ENCODE measurements at regions not wholly inside any gene's neighbourhood (a gene's known extent, or its start where the extent isn't known, plus 50 kb on each side); places are given as distances from the start of the nearest gene placed in this dataset.

- Histone ChIP-seq H3K79me2 (ENCODE audit: insufficient read depth, low read length) (no peaks in the 10 kb centered on the region), H4K20me1 (ENCODE audit: insufficient read depth, low read length) (no peaks in the 10 kb centered on the region), H3K27ac (ENCODE audit: low read depth in 1 of 2, low read length in 2 of 2) (no peak overlapping the region), H3K4me1 (ENCODE audit: control insufficient read depth in 1 of 2, insufficient read depth in 2 of 2, low read length in 2 of 2) (peaks cover 0 to 5% of the 10 kb centered on the region in 2 donors), H2AFZ (ENCODE audit: insufficient read depth, low read depth, low read length, poor library complexity, severe bottlenecking) (no peak overlapping the region), H3K4me2 (replicated peaks; ENCODE audit: extremely low read depth, low read length, poor library complexity, severe bottlenecking) (no peak overlapping the region), H3K9me3 (replicated peaks in 1 of 2; ENCODE audit: control insufficient read depth in 1 of 2, insufficient read depth in 1 of 2, low read length in 2 of 2) (no peaks in the 10 kb centered on the region), H3K27me3 (ENCODE audit: control insufficient read depth in 2 of 2, insufficient read depth in 2 of 2, low read length in 2 of 2) (no peaks in the 10 kb centered on the region), H3K9ac (ENCODE audit: insufficient read depth, low read length, poor library complexity, severe bottlenecking) (no peak overlapping the region), H3K4me3 (replicated peaks in 1 of 3; ENCODE audit: low read depth in 2 of 3, low read length in 3 of 3) (no peak overlapping the region), H3K36me3 (replicated peaks in 1 of 2; ENCODE audit: control insufficient read depth in 1 of 2, insufficient read depth in 2 of 2, low read length in 2 of 2) (no peaks in the 10 kb centered on the region)
- Mint-ChIP-seq H3K27me3 (ENCODE audit: low read depth in 3 of 3) (peaks cover 0 to under 1% (median 0%) of the 10 kb centered on the region in 3 donors), H3K4me3 (no peak overlapping the region), H3K36me3 (no peaks in the 10 kb centered on the region), H3K9me3 (peaks cover 0 to 4% (median 0%) of the 10 kb centered on the region in 7 donors), H3K27ac (no peak overlapping the region), H3K4me1 (peaks cover 8% of the 10 kb centered on the region)
- intact Hi-C loops (cut with micrococcal nuclease), result no loop called here
- DNase-seq, result no peak
- TF ChIP-seq, protein P1, sequence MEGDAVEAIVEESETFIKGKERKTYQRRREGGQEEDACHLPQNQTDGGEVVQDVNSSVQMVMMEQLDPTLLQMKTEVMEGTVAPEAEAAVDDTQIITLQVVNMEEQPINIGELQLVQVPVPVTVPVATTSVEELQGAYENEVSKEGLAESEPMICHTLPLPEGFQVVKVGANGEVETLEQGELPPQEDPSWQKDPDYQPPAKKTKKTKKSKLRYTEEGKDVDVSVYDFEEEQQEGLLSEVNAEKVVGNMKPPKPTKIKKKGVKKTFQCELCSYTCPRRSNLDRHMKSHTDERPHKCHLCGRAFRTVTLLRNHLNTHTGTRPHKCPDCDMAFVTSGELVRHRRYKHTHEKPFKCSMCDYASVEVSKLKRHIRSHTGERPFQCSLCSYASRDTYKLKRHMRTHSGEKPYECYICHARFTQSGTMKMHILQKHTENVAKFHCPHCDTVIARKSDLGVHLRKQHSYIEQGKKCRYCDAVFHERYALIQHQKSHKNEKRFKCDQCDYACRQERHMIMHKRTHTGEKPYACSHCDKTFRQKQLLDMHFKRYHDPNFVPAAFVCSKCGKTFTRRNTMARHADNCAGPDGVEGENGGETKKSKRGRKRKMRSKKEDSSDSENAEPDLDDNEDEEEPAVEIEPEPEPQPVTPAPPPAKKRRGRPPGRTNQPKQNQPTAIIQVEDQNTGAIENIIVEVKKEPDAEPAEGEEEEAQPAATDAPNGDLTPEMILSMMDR (IDR thresholded peaks at IDR 0.05), result no peak
Measured at GRCh38 chr5:157959370-157959769, 100.4 kb upstream of the CLINT1 start.

- no peaks in the 10 kb centered on the region for H3K36me3 Mint-ChIP-seq
Measured at GRCh38 chr5:157956271-157956885, 97.4 kb upstream of the CLINT1 start.

More at GRCh38 chr5:157956271-157956885, 97.4 kb upstream of the CLINT1 start:
- no peak for DNase-seq
- Mint-ChIP-seq H3K27ac (peak overlapping the region in 1 of 7 donors; percentile 29), H3K27me3 (ENCODE audit: low read depth in 3 of 3) (peaks cover 0 to 2% (median 0%) of the 10 kb centered on the region in 3 donors), H3K4me1 (peaks cover 8% of the 10 kb centered on the region), H3K4me3 (no peak overlapping the region), H3K9me3 (peaks cover 0 to 4% (median 0%) of the 10 kb centered on the region in 7 donors)
- no peaks in the 10 kb centered on the region for H3K79me2 ChIP-seq (ENCODE audit: insufficient read depth, low read length)
- H3K36me3 ChIP-seq (replicated peaks in 1 of 2; ENCODE audit: control insufficient read depth in 1 of 2, insufficient read depth in 2 of 2, low read length in 2 of 2), result no peaks in the 10 kb centered on the region
- H3K27ac ChIP-seq (ENCODE audit: low read depth in 1 of 2, low read length in 2 of 2), result no peak overlapping the region
- H3K4me2 ChIP-seq (replicated peaks; ENCODE audit: extremely low read depth, low read length, poor library complexity, severe bottlenecking), result no peak overlapping the region
- TF ChIP-seq, protein P1 (IDR thresholded peaks at IDR 0.05), result no peak
- 100% methylated on average over 1 of the region's 3 CpGs for whole genome bisulfite sequencing (ENCODE audit: insufficient coverage)
- no peak overlapping the region for H2AFZ ChIP-seq (ENCODE audit: insufficient read depth, low read depth, low read length, poor library complexity, severe bottlenecking)
- peaks cover 0 to 5% of the 10 kb centered on the region in 2 donors for H3K4me1 ChIP-seq (ENCODE audit: control insufficient read depth in 1 of 2, insufficient read depth in 2 of 2, low read length in 2 of 2)
- H3K4me3 ChIP-seq (replicated peaks in 1 of 3; ENCODE audit: low read depth in 2 of 3, low read length in 3 of 3), result no peak overlapping the region
- no peaks in the 10 kb centered on the region for H3K9me3 ChIP-seq (replicated peaks in 1 of 2; ENCODE audit: control insufficient read depth in 1 of 2, insufficient read depth in 1 of 2, low read length in 2 of 2)
- no peaks in the 10 kb centered on the region for H3K27me3 ChIP-seq (ENCODE audit: control insufficient read depth in 2 of 2, insufficient read depth in 2 of 2, low read length in 2 of 2)
- no peak overlapping the region for H3K9ac ChIP-seq (ENCODE audit: insufficient read depth, low read length, poor library complexity, severe bottlenecking)
- H4K20me1 ChIP-seq (ENCODE audit: insufficient read depth, low read length), result no peaks in the 10 kb centered on the region
- intact Hi-C loops (cut with micrococcal nuclease), result no loop called here
